ENCODE measurements at regions not wholly inside any gene's neighbourhood (a gene's known extent, or its start where the extent isn't known, plus 50 kb on each side); places are given as distances from the start of the nearest gene placed in this dataset.

DNA sequence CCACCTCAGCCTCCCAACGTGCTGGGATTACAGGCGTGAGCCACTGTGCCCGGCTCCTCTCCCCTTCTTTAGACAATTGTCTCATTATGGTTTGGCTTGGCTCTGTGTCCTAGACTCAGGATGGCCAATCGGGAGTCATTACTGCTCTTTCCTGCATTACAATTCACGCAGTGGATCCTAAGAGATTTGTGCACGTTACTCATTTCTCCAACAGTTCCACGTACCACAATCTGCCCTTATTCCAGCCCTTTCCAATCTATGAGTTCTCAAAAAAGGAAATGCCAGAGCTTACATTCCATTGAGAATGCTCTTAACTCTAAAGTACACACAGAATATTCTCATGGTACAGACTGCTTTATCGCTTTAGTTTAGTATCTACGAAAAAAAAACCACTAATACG, 357.0 kb downstream of the GPATCH2 start:
- TF ChIP-seq, protein P1, sequence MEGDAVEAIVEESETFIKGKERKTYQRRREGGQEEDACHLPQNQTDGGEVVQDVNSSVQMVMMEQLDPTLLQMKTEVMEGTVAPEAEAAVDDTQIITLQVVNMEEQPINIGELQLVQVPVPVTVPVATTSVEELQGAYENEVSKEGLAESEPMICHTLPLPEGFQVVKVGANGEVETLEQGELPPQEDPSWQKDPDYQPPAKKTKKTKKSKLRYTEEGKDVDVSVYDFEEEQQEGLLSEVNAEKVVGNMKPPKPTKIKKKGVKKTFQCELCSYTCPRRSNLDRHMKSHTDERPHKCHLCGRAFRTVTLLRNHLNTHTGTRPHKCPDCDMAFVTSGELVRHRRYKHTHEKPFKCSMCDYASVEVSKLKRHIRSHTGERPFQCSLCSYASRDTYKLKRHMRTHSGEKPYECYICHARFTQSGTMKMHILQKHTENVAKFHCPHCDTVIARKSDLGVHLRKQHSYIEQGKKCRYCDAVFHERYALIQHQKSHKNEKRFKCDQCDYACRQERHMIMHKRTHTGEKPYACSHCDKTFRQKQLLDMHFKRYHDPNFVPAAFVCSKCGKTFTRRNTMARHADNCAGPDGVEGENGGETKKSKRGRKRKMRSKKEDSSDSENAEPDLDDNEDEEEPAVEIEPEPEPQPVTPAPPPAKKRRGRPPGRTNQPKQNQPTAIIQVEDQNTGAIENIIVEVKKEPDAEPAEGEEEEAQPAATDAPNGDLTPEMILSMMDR (IDR thresholded peaks at IDR 0.05): no peak
- no peak for TF ChIP-seq POLR2A (IDR thresholded peaks at IDR 0.05)
